Prostate gland (tissue), 2 donors: ENCODE measurements at regions not wholly inside any gene's neighbourhood (a gene's known extent, or its start where the extent isn't known, plus 50 kb on each side); places are given as distances from the start of the nearest gene placed in this dataset.

Source experiments
- DNase-seq: peaks from one replicate; pipeline ENCODE4 v3.0.0-alpha.2; 2019; ENCODE audit warnings: low spot score
- H3K27ac ChIP-seq, 2 donors: fragments of 200-600 bp; sonication (generic); 2 replicates each; pipeline ENCODE4 v1.5.1; 2017 to 2019
- H3K27me3 ChIP-seq: fragments of 200-600 bp; sonication (generic); replicated peaks from 2 replicates; pipeline ENCODE4 v1.5.1; 2019; ENCODE audit not compliant: insufficient read depth
- H3K36me3 ChIP-seq, 2 donors: fragments of 200-600 bp; sonication (generic); 1 replicate in 1 of 2; 2 replicates in 1 of 2; pipeline versions ENCODE4 v1.5.1 to v1.8.1; 2017 to 2019
- H3K4me1 ChIP-seq: fragments of 200-600 bp; sonication (generic); replicated peaks from 2 replicates; pipeline ENCODE4 v1.5.1; 2019
- H3K4me3 ChIP-seq, 2 donors: fragments of 200-600 bp; sonication (generic); 2 replicates each; pipeline ENCODE4 v1.5.1; 2017 to 2019
- H3K9me3 ChIP-seq: fragments of 200-600 bp; sonication (generic); 2 replicates; pipeline ENCODE4 v1.5.1; 2017
- CTCF ChIP-seq, 4 experiments: fragments of 200-600 bp in 2 of 4; fragments of 450-650 bp in 2 of 4; sonication (generic) in 2 of 4; IDR thresholded peaks; 1 replicate in 3 of 4; 2 replicates in 1 of 4; pipeline ENCODE4 v1.5.1; 2016 to 2019; ENCODE audit warnings: antibody characterized with exemption in 4 of 4, mild to moderate bottlenecking in 2 of 4, moderate library complexity in 2 of 4
- POLR2A ChIP-seq: fragments of 450-650 bp; IDR thresholded peaks from one replicate; pipeline ENCODE4 v1.6.1; 2016; ENCODE audit warnings: antibody characterized with exemption, mild to moderate bottlenecking
- POLR2AphosphoS5 ChIP-seq: sonication (generic); formaldehyde crosslinking; IDR thresholded peaks from one replicate; pipeline ENCODE4 v1.6.1; 2017; ENCODE audit warnings: antibody characterized with exemption
- WGBS: methylation state at CpG from one replicate; pipeline ENCODE4 v1.1.5; 2018; 5-methylcytosine and 5-hydroxymethylcytosine counted together
- intact Hi-C: fragments of 100-400 bp; cut with DNase I; formaldehyde crosslinking; loops from one replicate; pipeline ENCODE4 v1.14.2; 2022

GRCh38 chr5:102611312-102611711 lies 112.5 kb upstream of the SLCO6A1 start:
- DNase-seq: no peak
- TF ChIP-seq POLR2AphosphoS5 (no peak), CTCF (IDR thresholded peaks at IDR 0.05) (no peak), POLR2A (no peak)
- Histone ChIP-seq H3K27me3 (no peaks in the 10 kb centered on the region), H3K4me3 (no peak overlapping the region), H3K27ac (no peak overlapping the region), H3K9me3 (no peaks in the 10 kb centered on the region), H3K4me1 (no peaks in the 10 kb centered on the region), H3K36me3 (no peaks in the 10 kb centered on the region)
- intact Hi-C loops: no loop called here
- 100% methylated on average over 1 of the region's 1 CpG for WGBS

GRCh38 chr5:102613661-102614060 lies 114.9 kb upstream of the SLCO6A1 start:
- H3K9me3 ChIP-seq: no peaks in the 10 kb centered on the region
- no peaks in the 10 kb centered on the region for H3K36me3 ChIP-seq
- 90% methylated on average over 2 of the region's 2 CpGs for WGBS
- DNase-seq: no peak
- no peaks in the 10 kb centered on the region for H3K4me1 ChIP-seq
- no peak overlapping the region for H3K27ac ChIP-seq
- no peak overlapping the region for H3K4me3 ChIP-seq
- H3K27me3 ChIP-seq: no peaks in the 10 kb centered on the region
- TF ChIP-seq POLR2A (no peak), CTCF (IDR thresholded peaks at IDR 0.05) (no peak), POLR2AphosphoS5 (no peak)
- intact Hi-C loops: no loop called here

- no peaks in the 10 kb centered on the region for H3K27me3 ChIP-seq
- DNase-seq: no peak
- H3K36me3 ChIP-seq: no peaks in the 10 kb centered on the region
- 44% methylated on average over 5 of the region's 5 CpGs for WGBS
- H3K27ac ChIP-seq: no peak overlapping the region
- H3K4me3 ChIP-seq: no peak overlapping the region
- no peaks in the 10 kb centered on the region for H3K4me1 ChIP-seq
- no peak for TF ChIP-seq POLR2AphosphoS5
- TF ChIP-seq POLR2A: no peak
- no peak for TF ChIP-seq CTCF (IDR thresholded peaks at IDR 0.05)
- intact Hi-C loops: no loop called here
- H3K9me3 ChIP-seq: no peaks in the 10 kb centered on the region
These were observed 118.7 kb upstream of the SLCO6A1 start for GRCh38 chr5:102617191-102618187.

DNA sequence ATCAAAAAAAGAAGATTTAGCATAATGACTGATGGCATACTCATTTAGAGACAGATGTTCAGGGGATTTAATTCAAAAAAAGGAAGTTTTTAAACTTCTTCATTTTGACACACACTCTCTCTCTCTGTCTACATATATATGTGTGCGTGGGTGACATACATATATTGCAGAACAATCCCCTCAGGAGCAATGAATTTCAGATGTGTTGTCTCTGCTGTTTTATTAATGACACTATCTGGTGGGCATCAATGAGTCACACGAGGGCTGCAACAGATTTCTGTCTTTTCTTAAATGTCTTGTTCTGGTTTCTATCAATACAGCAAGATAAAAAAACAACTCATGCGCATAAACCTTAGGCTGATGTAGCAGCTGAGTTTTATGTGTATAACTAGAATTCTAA lies 123.5 kb upstream of the SLCO6A1 start:
- H3K9me3 ChIP-seq: no peaks in the 10 kb centered on the region
- WGBS: 90% methylated on average over 3 of the region's 3 CpGs
- H3K4me1 ChIP-seq: no peaks in the 10 kb centered on the region
- intact Hi-C loops: no loop called here
- no peak for TF ChIP-seq POLR2AphosphoS5
- no peak for TF ChIP-seq POLR2A
- no peak for TF ChIP-seq CTCF (IDR thresholded peaks at IDR 0.05)
- no peaks in the 10 kb centered on the region for H3K36me3 ChIP-seq
- no peak overlapping the region for H3K27ac ChIP-seq
- H3K27me3 ChIP-seq: no peaks in the 10 kb centered on the region
- H3K4me3 ChIP-seq: no peak overlapping the region
- DNase-seq: no peak
